NT2/D1 (cell line): ENCODE measurements at regions not wholly inside any gene's neighbourhood (a gene's known extent, or its start where the extent isn't known, plus 50 kb on each side); places are given as distances from the start of the nearest gene placed in this dataset.

ENCODE experiments used
- SUZ12 ChIP-seq: IDR thresholded peaks from 2 replicates; pipeline ENCODE4 v1.6.1; 2011; ENCODE audit not compliant: insufficient read length, insufficient read depth; ENCODE audit errors: extremely low read depth
- YY1 ChIP-seq: IDR thresholded peaks from 2 replicates; pipeline ENCODE4 v1.6.1; 2011; ENCODE audit not compliant: insufficient read length, insufficient read depth
- ZNF274 ChIP-seq: IDR thresholded peaks from 2 replicates; pipeline ENCODE4 v1.6.1; 2011; ENCODE audit warnings: mild to moderate bottlenecking, low read depth, low read length

- TF ChIP-seq YY1: no peak
- TF ChIP-seq ZNF274: no peak
- TF ChIP-seq SUZ12: no peak
These were observed 925.5 kb downstream of the LRFN5 start for GRCh38 chr14:42532194-42532593.
